ENCODE measurements at regions not wholly inside any gene's neighbourhood (a gene's known extent, or its start where the extent isn't known, plus 50 kb on each side); places are given as distances from the start of the nearest gene placed in this dataset.

DNA sequence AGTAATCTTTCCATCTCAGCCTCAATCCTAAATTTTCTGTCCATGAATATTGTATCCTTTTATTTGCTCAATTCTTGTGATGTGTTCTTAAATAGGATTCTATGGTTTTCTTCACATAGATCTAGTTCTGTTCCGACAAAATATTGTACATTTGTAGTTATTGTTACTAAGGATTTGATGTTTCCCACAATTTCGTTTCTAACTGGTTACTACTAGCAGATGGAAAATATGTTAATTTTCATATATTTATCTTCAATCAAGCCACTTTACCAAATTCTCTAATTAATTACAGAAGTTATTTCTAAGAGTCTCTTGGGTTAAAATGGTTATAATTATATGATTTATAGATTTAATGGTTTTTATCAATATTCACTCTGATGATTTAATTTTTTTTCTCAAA lies 60.3 kb downstream of the SEC61B start:
- no peak for DNase-seq

DNA sequence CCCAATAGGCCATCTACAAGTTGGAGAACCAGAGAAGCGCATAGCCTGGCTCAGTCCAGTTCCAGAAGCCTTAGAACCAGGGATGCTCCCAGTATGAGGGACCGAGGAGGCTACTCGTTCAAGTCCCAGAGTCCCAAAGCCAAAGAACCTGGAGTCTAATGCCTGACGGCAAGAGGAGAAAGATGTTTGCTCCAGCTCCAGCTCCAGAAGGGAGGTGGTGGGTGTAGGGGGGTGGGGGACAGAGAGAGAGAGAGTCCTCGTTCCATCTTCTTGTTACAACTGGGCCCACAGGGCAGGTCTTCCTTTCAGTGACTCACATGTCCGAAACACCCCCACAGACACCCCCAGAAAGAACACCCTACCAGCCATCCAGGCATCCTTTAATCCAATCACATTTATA lies 63.9 kb downstream of the SEC61B start:
- no peak for DNase-seq

DNA sequence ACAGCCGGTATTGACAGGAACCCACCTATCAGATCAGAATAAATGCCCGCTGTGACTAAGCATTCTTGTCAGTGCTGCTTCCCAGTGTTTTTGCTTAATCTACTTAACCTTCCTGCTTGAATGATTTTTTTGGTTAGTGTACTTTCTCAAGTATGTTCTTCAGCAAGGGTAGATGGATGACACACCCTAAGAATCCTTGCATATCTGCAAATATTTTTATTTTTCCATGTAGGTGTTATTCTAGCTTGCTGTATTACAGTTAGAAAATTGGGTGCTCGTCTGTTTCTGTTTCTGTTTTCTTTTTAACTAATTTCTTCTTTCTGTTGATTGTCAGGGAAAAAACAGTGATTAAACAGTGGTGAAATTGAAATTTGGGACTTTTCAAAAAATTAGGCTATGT lies 64.5 kb downstream of the SEC61B start:
- no peak for DNase-seq

DNA sequence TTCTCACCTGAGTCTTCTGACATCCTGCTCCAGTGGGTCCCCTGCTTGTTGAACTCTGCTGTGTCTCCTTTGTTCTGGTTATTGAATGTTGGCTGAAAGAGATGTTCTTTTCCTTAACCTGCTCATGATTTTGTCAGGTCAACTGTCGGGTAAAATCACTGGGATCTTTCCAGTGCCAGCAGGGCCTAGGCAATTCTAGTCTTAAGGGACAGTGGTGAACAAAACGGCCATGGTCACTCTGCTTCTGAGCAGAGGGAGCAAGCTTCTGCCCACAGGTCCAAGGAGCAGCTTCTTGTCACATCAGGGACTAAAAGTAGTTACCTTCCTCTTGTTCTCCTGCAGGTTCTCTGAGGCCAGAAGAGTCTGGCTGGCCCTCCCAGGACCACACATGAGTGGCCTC lies 65.6 kb downstream of the SEC61B start:
- DNase-seq: no peak

DNA sequence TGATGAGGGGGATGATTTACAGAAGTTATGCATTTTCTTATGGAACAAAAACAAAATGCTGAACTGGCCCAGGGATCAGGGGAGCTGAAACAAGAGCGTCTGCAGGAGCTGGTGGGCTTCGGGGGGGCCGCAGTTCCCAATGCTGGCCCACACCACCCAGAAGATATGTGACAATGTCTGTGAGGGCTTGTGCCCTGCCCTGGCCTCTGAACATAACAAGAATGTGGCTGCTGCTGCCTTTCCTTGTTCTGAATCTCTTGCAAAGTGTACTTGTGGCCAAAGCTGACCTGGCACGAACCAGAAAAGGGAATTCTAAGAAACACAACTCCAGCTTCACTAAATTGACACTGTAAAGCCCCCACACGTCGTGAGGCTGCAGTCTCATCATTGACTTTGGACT lies 66.7 kb downstream of the SEC61B start:
- no peak for DNase-seq

DNA sequence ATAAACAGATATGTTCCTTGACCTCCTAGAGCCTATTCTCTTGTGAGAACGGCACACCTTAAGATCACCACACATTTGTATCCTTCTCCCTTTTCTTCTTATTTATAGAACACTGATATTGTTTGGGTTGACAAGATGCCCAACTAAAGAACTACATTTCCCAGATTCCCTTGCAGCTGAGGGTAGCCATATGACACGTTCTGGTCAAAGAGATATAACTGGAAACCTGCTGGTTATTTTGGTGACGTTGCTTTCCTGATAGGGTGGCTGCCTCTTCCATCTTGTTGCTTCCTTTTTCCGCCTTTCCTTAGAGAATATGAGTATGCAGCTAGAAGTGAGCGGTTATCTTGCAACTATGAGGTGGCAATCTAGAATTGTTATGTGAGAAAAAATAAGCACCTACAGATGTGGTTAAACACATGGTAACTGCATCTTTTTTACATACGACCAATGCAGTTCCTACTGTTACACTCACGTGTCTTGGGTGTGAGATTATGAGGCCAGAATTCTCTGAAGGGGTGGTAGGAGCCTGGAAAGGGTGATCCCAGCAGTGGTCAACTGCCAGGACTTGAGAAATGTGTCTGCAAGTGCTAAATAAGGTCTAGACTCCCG lies 72.9 kb downstream of the SEC61B start:
- no peak for DNase-seq

DNA sequence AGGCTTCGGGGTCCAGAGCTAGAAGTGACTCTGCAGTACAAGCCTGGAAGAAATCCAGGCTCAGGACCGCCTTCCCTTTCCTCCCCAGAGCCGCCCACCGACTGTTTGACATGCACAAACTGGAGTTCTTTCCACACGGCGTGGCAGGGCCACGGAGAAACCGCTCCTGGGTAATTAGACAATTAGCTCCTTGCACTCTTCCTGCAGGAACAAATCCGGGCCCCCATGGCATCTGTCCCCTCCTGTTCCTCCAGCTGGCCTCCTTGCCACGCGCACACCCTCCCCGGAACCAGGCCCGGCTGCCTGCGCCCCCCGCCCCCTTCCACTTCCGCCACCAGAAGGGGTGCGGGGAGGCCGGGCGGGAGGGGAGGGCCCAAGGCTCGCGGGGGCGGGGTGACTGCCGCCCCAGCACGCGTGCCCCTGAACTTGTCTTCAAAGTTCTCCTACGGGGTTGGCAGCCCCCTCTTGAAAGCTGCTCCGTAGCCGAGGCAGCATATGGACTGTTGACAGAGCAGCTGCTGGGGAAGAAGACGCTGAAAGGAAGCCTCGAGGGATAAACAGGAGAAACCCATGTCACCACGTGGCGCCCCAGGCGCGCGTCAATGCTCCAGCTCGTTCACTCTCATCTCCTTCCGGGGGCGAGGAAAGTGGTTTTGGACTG lies 74.3 kb downstream of the SEC61B start:
- no peak for DNase-seq

DNA sequence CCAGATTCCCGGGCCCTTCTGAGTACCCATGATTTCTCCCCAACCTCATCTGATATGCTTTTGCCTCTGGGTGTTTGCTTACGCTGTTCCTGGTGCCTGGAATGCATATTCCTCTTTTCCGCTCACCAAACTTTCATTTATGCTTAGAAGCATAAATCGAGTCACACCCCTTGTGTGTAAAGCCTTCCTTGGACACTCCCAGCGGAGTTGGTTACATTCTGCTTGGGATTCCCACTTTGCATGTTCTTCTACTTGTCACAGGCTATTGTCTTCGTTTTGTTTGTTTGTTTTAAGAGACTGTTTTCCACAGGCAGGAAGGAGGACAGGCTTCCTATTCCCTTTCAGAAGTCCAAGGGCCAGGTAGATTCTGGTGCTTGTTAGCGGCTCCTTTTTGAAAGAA lies 76.5 kb downstream of the SEC61B start:
- no peak for DNase-seq

DNA sequence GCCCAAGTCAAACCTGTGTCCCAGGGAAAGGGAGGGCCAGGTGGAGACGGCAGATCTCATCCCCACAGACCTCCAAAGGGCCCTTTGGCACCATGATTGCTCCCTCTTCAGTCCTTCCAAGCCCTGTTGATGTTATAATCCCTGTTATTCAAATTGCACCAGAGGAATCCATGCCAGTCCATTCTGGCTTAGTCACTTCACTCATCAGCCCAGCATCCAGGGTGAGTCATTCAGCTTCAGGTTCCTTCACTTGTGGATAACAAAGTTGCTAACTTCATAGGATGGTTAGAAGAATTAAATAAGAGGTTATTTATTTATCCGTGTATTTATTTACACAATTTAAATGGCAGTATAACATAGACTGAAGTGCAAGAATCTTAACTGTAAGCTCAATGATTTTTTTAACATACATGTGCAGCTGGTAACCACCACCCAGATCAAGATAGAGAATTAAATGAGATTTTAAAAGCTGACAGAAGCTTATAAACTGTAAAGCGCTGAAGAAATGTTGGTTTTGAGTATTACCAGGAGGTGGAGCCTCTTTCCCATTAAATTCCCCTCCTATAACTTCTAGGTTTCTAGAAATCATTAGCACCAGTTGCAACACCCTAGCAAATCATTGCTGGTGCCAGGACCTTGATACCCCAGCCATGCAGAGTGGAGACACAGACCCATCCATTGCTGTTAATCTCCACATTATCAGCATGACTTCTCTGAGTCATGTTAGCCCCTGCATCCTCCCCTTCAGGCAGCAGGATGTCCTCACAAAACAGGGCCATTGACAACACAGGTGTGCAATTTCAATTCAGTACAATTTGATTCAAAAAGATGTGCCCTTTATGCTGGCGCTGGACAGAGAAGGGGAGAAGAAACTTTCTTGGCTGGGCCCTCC lies 77.4 kb downstream of the SEC61B start:
- DNase-seq: peak; percentile 19

DNA sequence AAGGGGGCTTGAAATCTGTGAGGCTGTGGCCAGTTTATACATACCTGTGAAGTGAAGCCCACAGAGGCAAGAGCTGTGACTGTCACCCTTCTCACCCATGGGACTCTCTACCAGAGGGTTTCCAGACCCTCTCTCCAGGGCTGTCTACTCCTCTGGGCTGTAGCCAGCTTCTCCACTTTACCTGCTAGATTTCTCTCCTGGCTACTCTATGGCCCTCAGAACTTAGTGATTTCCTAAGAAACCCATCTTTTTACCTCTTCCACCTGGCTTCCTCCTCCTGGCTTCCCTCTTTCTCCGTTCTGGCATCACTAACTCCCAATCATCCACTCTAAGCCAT lies 78.0 kb downstream of the SEC61B start:
- DNase-seq: no peak

DNA sequence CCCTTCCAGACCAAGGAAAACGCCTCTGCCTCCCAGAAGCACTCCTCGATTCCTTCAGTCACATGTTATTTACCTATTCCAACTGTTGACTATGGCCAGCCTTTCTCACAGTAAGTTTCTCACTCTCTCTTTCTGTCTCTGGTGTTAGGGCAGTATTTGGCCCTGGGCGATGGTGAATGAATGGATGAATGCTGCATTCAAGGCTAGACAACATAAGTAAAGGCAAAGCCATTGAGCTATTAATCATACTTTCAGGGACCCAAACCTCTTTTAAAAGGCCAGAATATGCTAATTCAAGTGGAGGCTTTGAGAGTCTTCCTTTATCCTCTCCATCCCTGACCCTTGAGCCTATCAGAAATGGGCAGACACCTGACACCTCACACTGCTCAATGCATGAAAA lies 78.5 kb downstream of the SEC61B start:
- DNase-seq: no peak

DNA sequence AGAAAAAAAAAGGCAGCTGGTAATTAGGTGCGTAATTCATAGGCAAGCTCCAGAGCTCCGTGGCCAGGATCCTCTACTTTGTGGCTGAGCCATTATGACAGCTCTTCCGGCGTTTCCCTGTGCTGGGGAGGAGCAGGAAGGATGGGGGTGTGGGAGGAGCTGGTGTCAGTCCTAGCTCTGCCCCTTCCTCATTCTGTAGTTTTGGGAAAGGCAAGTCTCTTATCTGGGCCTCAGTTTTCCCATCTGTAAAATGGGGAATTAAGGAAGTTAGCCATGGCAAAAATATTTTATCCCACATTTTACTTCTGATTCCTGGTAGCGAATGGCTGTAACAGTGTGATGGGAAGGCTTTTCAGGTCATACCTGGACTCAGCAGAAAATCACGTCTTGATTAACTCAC lies 81.1 kb downstream of the SEC61B start:
- DNase-seq: no peak

DNA sequence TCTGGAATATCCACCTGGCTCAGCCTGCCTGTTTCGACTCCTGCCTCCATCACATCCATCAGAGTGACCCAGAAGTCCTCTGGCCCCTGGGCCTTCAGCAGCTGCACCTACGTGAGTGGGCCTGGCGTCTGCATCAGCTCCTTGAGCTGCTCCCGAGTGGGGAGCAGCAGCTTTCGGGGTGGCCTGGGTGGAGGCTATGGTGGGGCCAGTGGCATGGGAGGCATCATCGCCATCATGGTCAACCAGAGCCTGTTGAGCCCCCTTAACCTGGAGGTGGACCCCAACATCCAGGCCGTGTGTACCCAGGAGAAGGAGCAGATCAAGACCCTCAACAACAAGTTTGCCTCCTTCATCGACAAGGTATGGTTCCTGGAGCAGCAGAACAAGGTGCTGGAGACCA lies 83.0 kb downstream of the SEC61B start:
- DNase-seq: no peak

DNA sequence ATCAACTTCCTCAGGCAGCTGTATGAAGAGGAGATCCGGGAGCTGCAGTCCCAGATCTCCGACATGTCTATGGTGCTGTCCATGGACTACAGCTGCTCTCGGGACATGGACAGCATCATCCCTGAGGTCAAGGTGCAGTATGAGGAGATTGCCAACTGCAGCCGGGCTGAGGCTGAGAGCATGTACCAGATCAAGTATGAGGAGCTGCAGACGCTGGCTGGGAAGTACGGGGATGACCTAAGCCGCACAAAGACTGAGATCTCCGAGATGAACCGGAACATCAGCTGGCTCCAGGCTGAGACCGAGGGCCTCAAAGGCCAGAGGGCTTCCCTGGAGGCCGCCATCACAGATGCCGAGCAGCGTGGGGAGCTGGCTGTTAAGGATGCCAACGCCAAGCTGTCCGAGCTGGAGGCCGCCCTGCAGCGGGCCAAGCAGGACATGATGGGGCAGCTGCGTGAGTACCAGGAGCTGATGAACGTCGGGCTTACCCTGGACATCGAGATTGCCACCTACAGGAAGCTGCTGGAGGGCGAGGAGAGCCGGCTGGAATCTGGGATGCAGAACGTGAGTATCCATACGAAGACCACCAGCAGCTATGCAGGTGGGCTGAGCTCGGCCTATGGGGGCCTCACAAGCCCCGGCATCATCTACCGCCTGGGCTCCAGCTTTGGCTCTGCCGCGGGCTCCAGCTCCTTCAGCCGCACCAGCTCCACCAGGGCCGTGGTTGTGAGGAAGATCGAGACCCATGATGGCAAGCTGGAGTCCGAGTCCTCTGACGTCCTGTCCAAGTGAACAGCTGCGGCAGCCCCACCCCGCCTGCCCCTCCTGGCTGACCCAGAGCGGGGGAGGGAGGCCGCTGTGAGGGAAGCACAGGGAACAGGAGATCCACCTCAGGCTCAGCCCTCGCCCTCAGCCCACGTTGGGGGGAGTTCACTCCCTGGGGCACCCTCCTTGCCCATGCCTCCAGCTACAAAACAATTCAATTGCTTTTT lies 84.0 kb downstream of the SEC61B start:
- DNase-seq: no peak

DNA sequence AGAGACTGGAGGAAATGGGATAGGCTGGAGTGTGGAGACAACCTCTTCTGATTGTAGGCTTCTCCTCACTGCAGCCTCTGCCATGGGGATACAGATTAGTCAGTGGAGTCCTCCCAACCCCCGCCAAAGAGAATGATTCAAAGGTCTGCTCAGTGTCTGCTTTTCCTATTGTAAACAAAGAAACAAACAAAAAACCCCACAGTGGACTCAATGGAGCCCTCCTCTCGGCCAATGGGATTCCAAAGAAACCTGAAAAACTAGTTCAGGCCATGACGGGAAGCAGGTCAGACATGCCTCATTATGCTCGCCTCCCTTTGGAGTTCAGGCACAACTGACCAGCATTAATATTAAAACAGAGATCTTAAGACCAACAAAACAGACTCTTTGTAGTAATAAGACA lies 85.8 kb downstream of the SEC61B start:
- peak; percentile 43 for DNase-seq

DNA sequence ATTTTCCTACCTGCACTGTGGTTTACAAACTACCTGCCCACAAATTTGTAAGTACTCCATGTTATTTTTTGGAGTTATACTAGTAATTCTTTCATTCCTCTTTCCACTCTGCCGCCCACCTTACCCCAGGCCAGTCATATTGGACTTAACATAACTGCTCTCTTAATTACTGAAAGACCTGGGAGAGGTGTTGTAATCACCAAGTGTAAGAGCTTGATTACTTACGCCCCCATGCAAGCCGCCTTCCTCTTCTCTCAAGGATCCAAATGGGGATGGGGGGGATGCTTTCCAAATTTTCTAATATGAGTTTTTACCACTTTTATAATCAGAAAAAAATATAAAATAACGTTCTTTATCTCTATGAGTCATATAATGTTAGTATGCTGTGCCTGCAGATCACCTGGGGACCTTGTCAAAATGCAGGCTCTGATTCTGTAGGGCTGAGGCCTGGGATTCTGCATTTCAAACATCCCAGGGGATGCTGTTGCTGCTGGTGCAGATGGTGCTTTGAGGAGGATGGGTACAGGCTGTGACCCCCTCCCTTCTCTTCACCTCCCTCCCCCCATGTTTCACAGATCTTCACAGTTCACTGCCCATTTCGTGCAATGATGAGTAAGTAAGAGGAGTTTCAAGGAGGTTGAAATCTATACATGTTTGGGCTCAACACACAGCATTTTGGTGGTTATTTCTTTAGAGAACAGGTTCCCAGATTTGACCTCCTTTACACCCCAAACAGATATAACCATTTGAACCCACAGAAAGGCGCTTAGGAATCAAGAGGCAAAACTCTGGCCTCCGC lies 87.3 kb downstream of the SEC61B start:
- DNase-seq: no peak

DNA sequence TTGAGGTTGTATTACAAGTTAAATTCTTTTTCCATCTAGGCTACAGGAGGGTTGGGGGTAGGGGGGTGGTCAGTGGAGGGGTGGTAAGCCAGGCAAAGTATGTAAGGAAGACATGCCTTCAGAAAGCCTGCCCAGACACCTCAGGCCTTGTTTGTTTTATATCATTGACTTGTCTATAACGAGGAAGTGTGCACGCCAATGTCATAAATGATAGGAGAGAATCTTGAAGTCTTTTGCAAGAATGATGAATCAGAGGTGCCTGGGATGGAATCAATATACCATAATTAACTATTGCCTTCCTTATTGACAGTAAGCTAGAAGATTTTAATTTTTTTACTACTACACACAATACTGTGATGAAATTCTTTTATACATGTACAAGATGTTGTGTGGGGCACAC lies 90.7 kb downstream of the SEC61B start:
- DNase-seq: no peak

DNA sequence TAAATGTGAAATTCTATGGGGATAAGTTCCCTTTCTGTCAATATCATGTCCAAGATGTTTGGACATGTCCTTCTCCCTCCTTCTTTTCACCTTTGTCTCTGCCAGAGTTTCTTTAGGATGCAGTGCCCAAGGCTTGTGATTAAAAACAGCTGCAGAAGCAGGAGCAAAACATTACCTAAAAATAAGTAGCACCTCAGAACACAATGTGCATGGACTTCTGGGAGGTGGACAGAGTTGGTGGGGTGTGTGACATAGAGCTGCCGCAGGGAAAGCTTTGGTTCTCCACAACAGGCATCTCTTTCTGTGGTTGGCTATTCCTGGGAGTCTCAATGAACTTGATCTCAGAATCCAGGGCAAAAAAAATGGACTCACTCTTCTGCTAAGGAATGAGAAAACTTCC lies 97.0 kb downstream of the SEC61B start:
- DNase-seq: no peak

DNA sequence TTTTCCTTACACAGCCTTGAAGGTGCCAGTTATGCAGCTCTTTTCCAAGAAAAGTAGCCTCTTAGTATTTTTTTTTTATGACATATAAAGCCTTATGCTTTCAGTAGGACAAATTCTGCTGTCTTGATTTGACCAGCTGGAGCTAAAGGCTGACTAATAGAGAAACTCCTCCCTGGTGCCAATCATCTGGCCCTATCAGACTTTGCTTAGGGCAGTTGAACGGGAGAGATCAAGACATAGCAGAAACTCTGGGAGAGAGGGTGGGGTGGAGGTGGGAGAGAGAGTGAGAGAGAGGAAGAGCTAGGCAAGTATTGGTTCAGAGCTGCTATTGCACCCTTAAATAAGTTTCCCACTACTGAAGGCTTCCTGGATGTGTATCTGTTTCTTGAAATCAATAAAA lies 100.2 kb downstream of the SEC61B start:
- no peak for DNase-seq

DNA sequence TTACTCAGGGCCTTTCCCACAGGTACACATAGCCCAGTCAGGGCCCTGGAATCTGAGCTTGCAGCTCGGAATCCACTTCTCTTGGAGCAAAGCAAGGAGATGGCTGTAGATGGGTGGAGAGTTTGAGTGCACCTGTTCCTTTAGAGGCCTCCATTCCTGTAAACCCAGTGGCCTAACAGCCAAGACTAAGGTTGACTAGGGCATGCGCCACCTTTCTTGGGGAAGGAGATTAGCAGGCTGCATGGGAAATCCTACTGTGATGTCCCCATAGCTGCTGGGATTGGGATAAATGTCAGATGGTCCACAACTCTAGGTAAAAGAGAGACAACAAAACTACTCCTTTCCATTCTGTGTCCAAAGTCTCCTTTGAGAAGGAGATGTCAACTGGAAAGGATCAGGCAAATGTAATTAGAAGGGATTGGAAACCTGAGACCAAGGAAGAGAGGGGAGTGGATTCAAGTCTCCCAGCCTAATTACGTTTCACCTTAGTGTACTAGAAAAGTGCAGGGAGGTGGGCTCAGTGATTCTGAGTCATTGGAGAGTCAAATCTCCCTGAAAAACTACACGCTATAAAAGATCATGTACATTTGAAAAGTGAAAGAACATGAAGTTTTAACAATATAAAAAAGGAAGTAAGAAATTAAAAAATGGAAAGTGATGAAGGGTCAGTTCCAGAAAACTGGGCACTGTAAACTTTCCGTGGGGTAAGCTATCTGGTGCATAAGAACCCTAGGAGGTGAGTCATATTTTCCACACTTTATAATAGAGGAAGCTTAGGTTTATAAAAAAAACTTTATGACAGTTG lies 104.2 kb downstream of the SEC61B start:
- DNase-seq: no peak

DNA sequence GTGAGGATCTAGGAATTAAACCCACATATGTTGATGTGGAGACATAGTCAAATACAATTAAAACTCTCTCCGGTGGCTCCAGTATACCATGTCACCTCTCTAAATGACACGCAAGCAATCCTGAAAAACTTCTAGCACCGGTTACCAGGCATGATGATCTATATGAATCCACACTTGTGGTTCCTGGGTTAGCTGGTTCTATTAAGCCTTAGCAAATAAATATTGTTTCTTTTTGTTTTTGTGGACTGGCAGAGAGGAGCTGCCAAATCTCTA lies 104.8 kb downstream of the SEC61B start:
- no peak for DNase-seq

DNA sequence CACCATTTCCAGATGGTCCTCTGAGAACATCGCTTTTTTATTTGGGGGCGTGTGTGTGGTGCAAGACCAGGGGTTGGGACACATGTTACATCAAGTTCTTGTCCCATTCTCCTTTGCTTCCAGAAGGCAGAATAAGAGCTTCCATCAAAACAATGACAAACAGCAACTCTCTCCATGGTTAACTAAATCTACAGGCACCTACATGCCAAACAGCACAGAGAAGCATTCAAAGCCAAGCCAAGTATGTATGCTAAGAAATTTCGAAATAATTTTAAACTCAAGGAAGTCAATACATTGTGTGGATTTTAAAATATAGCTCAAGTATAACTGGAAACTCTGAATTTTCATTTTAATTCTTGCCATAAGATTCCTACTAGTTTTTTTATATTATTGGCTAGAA lies 105.6 kb downstream of the SEC61B start:
- DNase-seq: no peak

Measured in NCI-H748 treated with DMSO at 0.1 percent for 48 hours (cell line).